WTC11 (cell line): ENCODE measurements at regions not wholly inside any gene's neighbourhood (a gene's known extent, or its start where the extent isn't known, plus 50 kb on each side); places are given as distances from the start of the nearest gene placed in this dataset.
A peak's percentile ranks its signal among the peaks of the same experiment; 100 is the strongest.

Source experiments
- ATAC-seq: fragments of 200-7000 bp; cut with Tn5 transposase; 2 replicates; pipeline ENCODE4 v1.10.0; 2021; ENCODE audit warnings: mild to moderate bottlenecking, moderate library complexity
- CTCF ChIA-PET: fragments of 300-600 bp; sonication (Branson Sonifier 250); formaldehyde crosslinking; loops from one replicate; lab custom pipeline; 2021; ENCODE audit warnings: antibody characterized with exemption; lab: Charles Lee
- POLR2A ChIA-PET: fragments of 350-600 bp; sonication (Branson Sonifier 250); formaldehyde crosslinking; loops from one replicate; lab custom pipeline; 2021; ENCODE audit warnings: antibody characterized with exemption; lab: Charles Lee
- DNase-seq: peaks from one replicate; pipeline ENCODE4 v3.0.0; 2021; ENCODE audit warnings: low spot score
- H3K27ac Mint-ChIP-seq: 2 replicates; pipeline ENCODE4 v1.8.0; 2021; ENCODE audit warnings: mixed read lengths
- H3K27me3 Mint-ChIP-seq: 2 replicates; pipeline ENCODE4 v1.8.0; 2021; ENCODE audit warnings: low read depth, mild to moderate bottlenecking, moderate library complexity, mixed read lengths
- H3K36me3 Mint-ChIP-seq: 2 replicates; pipeline ENCODE4 v1.8.0; 2021; ENCODE audit warnings: mixed read lengths
- H3K4me1 Mint-ChIP-seq: 2 replicates; pipeline ENCODE4 v1.8.0; 2022; ENCODE audit warnings: mixed read lengths
- H3K4me3 Mint-ChIP-seq: 2 replicates; pipeline ENCODE4 v1.8.0; 2021; ENCODE audit warnings: mild to moderate bottlenecking, moderate library complexity, mixed read lengths
- H3K9me3 Mint-ChIP-seq: 2 replicates; pipeline ENCODE4 v1.8.0; 2021; ENCODE audit warnings: mixed read lengths
- ATF6 ChIP-seq: sonication (generic); formaldehyde crosslinking; IDR thresholded peaks from 2 replicates; pipeline ENCODE4 v1.8.1; 2023; ENCODE audit warnings: mild to moderate bottlenecking, missing genetic modification reagents
- ELF4 ChIP-seq: sonication (generic); formaldehyde crosslinking; IDR thresholded peaks from 2 replicates; pipeline ENCODE4 v1.8.1; 2022; ENCODE audit warnings: low read depth, mild to moderate bottlenecking, moderate library complexity, missing genetic modification reagents
- ERG ChIP-seq: fragments of 250-450 bp; sonication (Bioruptor Pico); IDR thresholded peaks from 2 replicates; pipeline ENCODE4 v1.8.0; 2021; ENCODE audit warnings: mild to moderate bottlenecking
- ETV6 ChIP-seq: sonication (generic); formaldehyde crosslinking; IDR thresholded peaks from 2 replicates; pipeline ENCODE4 v1.8.1; 2022; ENCODE audit warnings: mild to moderate bottlenecking, missing genetic modification reagents
- FOXJ3 ChIP-seq: sonication (generic); formaldehyde crosslinking; IDR thresholded peaks from 2 replicates; pipeline ENCODE4 v1.9.0; 2021; ENCODE audit warnings: missing genetic modification reagents, mild to moderate bottlenecking, borderline replicate concordance
- JUN ChIP-seq: sonication (generic); formaldehyde crosslinking; IDR thresholded peaks from 2 replicates; pipeline ENCODE4 v1.8.0; 2023; ENCODE audit warnings: mild to moderate bottlenecking, missing genetic modification reagents
- MAX ChIP-seq: sonication (generic); formaldehyde crosslinking; IDR thresholded peaks from 2 replicates; pipeline ENCODE4 v1.8.0; 2022; ENCODE audit warnings: mild to moderate bottlenecking, missing genetic modification reagents
- MLX ChIP-seq: sonication (generic); formaldehyde crosslinking; IDR thresholded peaks from 2 replicates; pipeline ENCODE4 v1.8.1; 2023; ENCODE audit warnings: mild to moderate bottlenecking, missing genetic modification reagents, moderate library complexity
- NR2C2 ChIP-seq: sonication (generic); formaldehyde crosslinking; IDR thresholded peaks from 2 replicates; pipeline ENCODE4 v1.8.0; 2022; ENCODE audit warnings: mild to moderate bottlenecking, missing genetic modification reagents
- PRDM15 ChIP-seq: sonication (generic); formaldehyde crosslinking; IDR thresholded peaks from 2 replicates; pipeline ENCODE4 v1.8.0; 2022; ENCODE audit warnings: missing genetic modification reagents
- STAT6 ChIP-seq: sonication (generic); formaldehyde crosslinking; conservative IDR thresholded peaks from 2 replicates; pipeline ENCODE4 v1.8.1; 2023; ENCODE audit warnings: mild to moderate bottlenecking, low read depth, missing genetic modification reagents, moderate library complexity
- TEAD4 ChIP-seq: sonication (generic); formaldehyde crosslinking; IDR thresholded peaks from 2 replicates; pipeline ENCODE4 v1.8.0; 2022; ENCODE audit warnings: mild to moderate bottlenecking, missing genetic modification reagents
- USF1 ChIP-seq: sonication (generic); formaldehyde crosslinking; IDR thresholded peaks from 2 replicates; pipeline ENCODE4 v1.8.0; 2022; ENCODE audit warnings: mild to moderate bottlenecking, missing genetic modification reagents
- ZBTB21 ChIP-seq: sonication (generic); formaldehyde crosslinking; IDR thresholded peaks from 2 replicates; pipeline ENCODE4 v1.8.1; 2023; ENCODE audit warnings: mild to moderate bottlenecking, missing genetic modification reagents, borderline replicate concordance
- ZBTB43 ChIP-seq: sonication (generic); formaldehyde crosslinking; IDR thresholded peaks from 2 replicates; pipeline ENCODE4 v1.8.1; 2023; ENCODE audit warnings: mild to moderate bottlenecking, missing genetic modification reagents
- ZNF138 ChIP-seq: sonication (generic); formaldehyde crosslinking; conservative IDR thresholded peaks from 2 replicates; pipeline ENCODE4 v1.8.1; 2022; ENCODE audit warnings: mild to moderate bottlenecking, moderate library complexity, missing genetic modification reagents
- ZNF219 ChIP-seq: sonication (generic); formaldehyde crosslinking; IDR thresholded peaks from 2 replicates; pipeline ENCODE4 v1.8.0; 2023; ENCODE audit warnings: missing genetic modification reagents, mild to moderate bottlenecking, borderline replicate concordance
- ZNF396 ChIP-seq: fragments of 250-450 bp; sonication (Bioruptor Pico); IDR thresholded peaks from 2 replicates; pipeline ENCODE4 v1.8.0; 2021; ENCODE audit warnings: mild to moderate bottlenecking, moderate library complexity, borderline replicate concordance
- ZNF416 ChIP-seq: fragments of 250-450 bp; sonication (Bioruptor Pico); IDR thresholded peaks from 2 replicates; pipeline ENCODE4 v1.9.0; 2021; ENCODE audit warnings: mild to moderate bottlenecking, inconsistent platforms
- ZNF512 ChIP-seq: sonication (generic); formaldehyde crosslinking; IDR thresholded peaks from 2 replicates; pipeline ENCODE4 v1.8.1; 2022; ENCODE audit warnings: missing genetic modification reagents, borderline replicate concordance

GRCh38 chr6:74646461-74646860, 559.4 kb downstream of the COL12A1 start:
- ATAC-seq (no peak), DNase-seq (no peak)
- Mint-ChIP-seq H3K27me3 (no peaks in the 10 kb centered on the region), H3K27ac (no peak overlapping the region), H3K36me3 (no peaks in the 10 kb centered on the region), H3K9me3 (no peaks in the 10 kb centered on the region), H3K4me3 (no peak overlapping the region), H3K4me1 (peaks cover 17% of the 10 kb centered on the region)
- CTCF ChIA-PET: no interaction called here
- POLR2A ChIA-PET: no interaction called here
- TF ChIP-seq FOXJ3 (CRISPR knock-in tag): no peak
- TF ChIP-seq ZNF219 (CRISPR knock-in tag): no peak
- TF ChIP-seq ETV6 (CRISPR knock-in tag): no peak
- TF ChIP-seq ZBTB43 (CRISPR knock-in tag): no peak
- TF ChIP-seq ZNF512 (CRISPR knock-in tag): no peak
- no peak for TF ChIP-seq NR2C2 (CRISPR knock-in tag)
- TF ChIP-seq ATF6 (CRISPR knock-in tag): no peak
- TF ChIP-seq TEAD4 (CRISPR knock-in tag): no peak

GRCh38 chr6:74645108-74645849, 560.6 kb downstream of the COL12A1 start:
- DNase-seq (no peak), ATAC-seq (peak; percentile 78)
- H3K27ac Mint-ChIP-seq: peak overlapping the region; percentile 85
- H3K4me1 Mint-ChIP-seq: peaks cover 17% of the 10 kb centered on the region
- H3K27me3 Mint-ChIP-seq: no peaks in the 10 kb centered on the region
- ChIA-PET POLR2A (interaction anchor here (0.6 kb wide), 1 partner anchor 10 kb away, joined by 3 read pairs; no protein-coding TSS in a partner anchor), CTCF (no interaction called here)
- H3K9me3 Mint-ChIP-seq: no peaks in the 10 kb centered on the region
- peak overlapping the region; percentile 11; the same call in 1 of the 2 replicates for H3K4me3 Mint-ChIP-seq
- no peaks in the 10 kb centered on the region for H3K36me3 Mint-ChIP-seq
- no peak for TF ChIP-seq JUN
- TF ChIP-seq ZBTB21 (CRISPR knock-in tag): no peak
- TF ChIP-seq PRDM15 (CRISPR knock-in tag): no peak
- TF ChIP-seq MAX (CRISPR knock-in tag): no peak
- no peak for TF ChIP-seq ERG (CRISPR knock-in tag)
- TF ChIP-seq ZNF396 (CRISPR knock-in tag): no peak
- TF ChIP-seq ZNF138 (CRISPR knock-in tag): no peak
- TF ChIP-seq USF1: no peak
- no peak for TF ChIP-seq ELF4 (CRISPR knock-in tag)
- TF ChIP-seq MLX: no peak
- no peak for TF ChIP-seq STAT6 (CRISPR knock-in tag)
- no peak for TF ChIP-seq ZNF416 (CRISPR knock-in tag)
